Suppressor macrophage (primary cell): ENCODE measurements at regions not wholly inside any gene's neighbourhood (a gene's known extent, or its start where the extent isn't known, plus 50 kb on each side); places are given as distances from the start of the nearest gene placed in this dataset.

Source experiments
- DNase-seq, 4 experiments: peaks; one replicate each; pipeline ENCODE4 v3.0.0-alpha.2; 2020 to 2022

DNA sequence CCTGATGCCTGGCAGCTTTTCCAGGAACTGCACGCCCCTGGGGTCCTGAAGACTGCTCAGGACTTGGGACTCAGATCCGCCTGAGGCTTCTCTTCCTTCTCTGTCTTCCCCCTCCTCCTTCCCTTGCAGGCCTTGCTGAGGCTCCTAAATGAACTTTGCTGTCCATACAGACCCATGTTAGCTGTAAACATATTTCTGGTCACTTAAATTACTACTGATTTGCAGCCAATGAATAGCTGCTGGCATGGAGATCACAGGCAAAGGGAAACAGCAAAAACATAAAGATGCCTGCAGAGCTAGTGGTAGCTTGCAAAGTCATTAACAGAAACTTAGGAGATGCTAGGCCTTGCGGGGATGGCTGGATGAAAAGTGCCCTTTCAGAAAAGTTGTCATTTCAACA lies 261.9 kb downstream of the GADD45G start:
- no peak for DNase-seq

DNA sequence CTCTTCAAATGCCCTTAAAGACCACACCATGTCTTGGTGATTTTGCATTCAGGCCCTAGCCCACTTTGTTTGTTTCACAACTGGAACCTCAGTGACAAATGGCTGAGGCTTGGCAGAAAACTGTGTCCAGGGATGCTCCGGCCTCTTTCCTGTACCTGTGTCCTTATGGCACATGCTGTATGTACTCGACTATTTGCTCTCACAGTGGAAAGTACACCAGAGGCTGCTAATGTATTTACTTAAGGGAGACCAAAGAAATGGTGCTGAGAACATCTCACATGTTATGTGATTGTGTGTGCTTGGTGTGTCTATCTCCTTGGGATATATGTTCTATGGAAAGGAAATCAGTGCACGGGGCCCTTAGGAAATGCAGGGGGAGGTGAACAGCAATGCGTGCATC lies 263.3 kb downstream of the GADD45G start:
- DNase-seq, result no peak

DNA sequence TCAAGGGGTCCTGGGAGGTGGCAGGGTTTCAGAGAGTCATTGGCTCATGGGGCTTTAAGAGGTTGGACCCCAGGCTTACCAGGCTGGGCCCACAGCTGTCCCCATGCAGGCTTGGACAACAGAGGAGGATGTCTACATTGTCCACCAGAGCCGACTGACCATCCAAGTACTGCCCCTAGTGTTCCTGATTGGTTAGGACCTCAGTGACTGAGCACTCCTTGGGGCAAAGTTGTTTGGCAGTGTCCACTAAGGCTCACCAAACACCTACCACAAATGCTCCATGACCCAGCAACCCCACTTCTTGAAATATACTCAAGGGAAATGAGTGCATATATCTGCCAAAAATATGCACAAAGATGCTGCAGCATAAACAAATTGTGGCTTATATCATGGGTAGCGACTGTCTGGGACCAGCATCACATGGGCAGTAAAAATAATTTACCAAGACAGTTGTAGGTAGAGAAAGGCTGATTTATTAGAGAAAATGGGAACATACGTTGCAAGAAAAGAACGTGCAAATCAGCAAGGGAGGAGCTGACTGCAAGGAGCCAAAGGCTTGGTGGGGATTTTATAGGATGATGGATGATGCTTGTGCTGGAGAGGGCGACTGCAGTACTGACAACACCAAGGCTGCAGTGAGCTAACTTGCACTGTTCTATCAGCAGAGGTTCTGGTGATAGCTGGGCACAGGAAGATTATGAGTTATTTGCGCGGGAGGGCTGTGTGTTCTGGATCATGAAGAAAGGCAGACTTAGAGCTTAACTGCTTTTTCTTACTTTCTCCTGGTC lies 265.2 kb downstream of the GADD45G start:
- DNase-seq, result no peak

GRCh38 chr9:89871871-89872331 lies 267.1 kb downstream of the GADD45G start:
- no peak for DNase-seq

- DNase-seq, result no peak
These were observed 267.7 kb downstream of the GADD45G start for GRCh38 chr9:89872426-89872912.

GRCh38 chr9:89872913-89873707 lies 268.3 kb downstream of the GADD45G start:
- peak in 2 of 4 experiments; percentile 8 to 10 for DNase-seq

- no peak for DNase-seq
These were observed 269.0 kb downstream of the GADD45G start for GRCh38 chr9:89873801-89874200.

GRCh38 chr9:89874351-89875321 lies 269.8 kb downstream of the GADD45G start:
- DNase-seq, result no peak

GRCh38 chr9:89877051-89878002 lies 272.5 kb downstream of the GADD45G start:
- no peak for DNase-seq

DNA sequence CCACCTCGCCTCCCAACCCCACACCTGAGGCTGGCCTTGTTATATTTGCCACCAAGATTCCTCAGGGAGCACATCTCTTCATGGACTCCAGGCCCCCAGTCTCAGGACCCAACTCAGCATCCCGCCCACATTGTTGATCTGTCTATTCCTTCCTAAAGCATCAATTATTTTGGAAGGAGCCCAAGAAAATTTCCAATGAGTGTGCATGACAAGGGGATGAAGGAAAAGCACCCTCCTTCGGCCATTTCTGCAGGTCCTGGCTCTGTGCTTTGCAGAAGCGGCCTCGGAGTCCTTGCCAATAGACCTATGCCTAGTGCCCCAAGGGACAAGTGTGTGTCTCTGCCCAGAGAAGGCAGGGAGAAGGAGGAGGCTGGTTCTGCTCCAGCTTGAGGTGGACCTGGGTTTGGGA lies 273.2 kb downstream of the GADD45G start:
- DNase-seq, result no peak

DNA sequence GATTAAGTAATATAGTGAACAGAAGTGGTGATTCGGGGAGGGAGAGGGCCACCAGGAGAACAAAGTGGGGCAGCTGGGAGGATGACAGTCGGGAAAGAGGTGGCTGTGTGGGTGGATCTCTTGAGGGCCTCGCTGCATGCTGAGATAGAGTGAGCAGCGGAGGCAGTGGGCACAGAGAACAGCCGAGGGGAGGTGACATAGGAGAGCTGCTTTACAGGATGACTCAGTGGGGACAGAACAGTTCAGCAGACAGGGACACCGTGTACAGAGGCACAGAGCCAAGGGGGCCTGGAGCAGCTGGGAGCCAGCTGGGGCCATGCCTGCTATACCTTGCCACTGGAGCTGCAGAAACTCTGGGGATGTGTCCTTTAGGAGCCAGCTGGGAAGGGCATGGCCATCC lies 273.9 kb downstream of the GADD45G start:
- no peak for DNase-seq

DNA sequence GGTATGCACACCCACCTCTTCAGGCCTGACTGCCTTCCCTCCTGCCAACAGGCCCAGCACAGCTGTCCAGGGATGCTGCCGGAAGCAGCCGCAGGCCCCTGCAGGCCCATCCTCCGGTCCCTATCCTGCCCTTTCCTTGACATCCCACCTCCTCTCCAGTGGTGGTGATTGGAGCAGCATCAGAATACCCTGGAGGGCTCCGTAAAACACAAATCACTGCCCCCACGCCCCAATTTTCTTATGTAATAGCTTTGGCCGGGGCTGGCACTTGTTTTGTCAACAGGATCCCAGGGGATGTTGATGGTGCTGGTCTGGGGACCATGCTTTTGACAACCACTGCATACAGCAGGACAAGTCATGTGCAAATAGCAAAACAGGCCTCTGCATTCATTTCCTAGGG lies 274.5 kb downstream of the GADD45G start:
- DNase-seq, result no peak

- no peak for DNase-seq
These were observed 274.9 kb downstream of the GADD45G start for GRCh38 chr9:89879701-89880100.

- no peak for DNase-seq
These were observed 275.3 kb downstream of the GADD45G start for GRCh38 chr9:89880161-89880560.

DNA sequence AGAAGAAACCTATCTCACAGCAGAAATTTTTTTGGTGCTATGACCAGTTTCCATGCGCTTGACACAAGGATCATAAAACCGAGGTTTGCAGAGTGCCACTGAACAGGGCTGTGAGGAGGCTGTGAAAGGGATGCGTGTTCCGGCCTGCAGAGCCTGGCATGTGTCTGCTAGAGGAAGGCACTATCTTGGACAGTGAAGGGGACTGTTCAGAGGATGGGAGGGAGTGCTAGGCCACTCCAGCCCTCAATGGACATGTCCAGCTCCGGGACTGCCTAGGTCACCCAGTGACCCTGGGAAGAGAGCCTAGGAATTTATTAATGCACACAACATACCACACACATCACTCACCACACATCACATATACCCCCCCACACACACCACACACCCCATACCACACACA lies 275.9 kb downstream of the GADD45G start:
- DNase-seq, result no peak

GRCh38 chr9:89881431-89881830 lies 276.6 kb downstream of the GADD45G start:
- DNase-seq, result no peak

DNA sequence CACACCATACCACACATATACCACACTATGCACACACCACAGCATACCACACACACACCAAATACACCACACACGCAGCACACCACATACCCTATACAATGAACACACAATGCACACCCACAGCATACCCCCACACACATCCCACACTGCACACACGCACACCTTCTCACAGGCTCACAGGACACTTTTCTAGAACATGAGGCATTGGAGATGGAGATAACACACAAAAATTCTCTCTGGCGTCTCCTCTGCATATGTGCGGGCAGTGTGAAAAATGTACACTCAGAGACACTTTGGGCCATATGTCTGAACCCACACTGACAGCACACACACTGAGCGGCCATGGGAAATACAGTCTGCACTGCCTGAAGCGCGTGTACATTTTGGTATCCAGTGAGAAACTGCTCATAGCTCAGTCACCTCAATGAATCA lies 278.1 kb downstream of the GADD45G start:
- DNase-seq, result no peak

GRCh38 chr9:89883401-89884341 lies 278.9 kb downstream of the GADD45G start:
- peak in 3 of 4 experiments; percentile 42 to 48 (median 46) for DNase-seq

DNA sequence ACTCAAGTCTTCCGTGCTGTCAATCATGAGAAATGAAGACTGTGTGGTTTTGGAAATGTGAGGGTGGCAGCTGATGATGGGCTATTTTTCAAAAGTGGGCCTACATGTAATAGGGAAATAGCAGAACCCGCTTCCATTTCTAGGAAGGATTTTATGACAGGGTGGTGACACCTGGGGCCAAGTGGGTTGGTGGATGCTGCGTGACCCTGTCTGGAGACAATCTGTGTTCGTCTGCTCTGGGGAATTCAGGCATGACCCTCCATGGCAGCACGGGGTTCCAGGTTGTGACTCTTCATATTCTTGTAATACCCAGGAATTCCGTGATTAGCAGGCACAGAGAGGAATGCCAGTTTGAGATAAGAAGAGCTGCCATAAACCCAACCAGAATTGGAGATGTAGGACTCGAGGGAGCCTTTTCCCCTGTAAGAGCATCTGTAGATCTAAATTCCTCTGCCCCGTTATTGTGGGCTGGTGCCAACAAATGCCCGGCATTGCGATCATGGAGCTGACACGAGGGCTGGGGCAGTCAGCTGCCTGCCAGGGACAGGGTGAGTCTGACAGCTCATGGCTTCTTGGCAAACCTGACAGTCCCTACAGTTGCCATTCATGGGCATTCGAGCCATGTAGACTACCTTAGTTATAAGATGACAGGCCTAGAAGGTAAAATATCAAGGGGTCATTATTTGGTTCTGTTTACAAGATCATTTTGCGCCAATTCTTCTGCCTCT lies 279.7 kb downstream of the GADD45G start:
- DNase-seq, result no peak
